ENCODE measurements at regions not wholly inside any gene's neighbourhood (a gene's known extent, or its start where the extent isn't known, plus 50 kb on each side); places are given as distances from the start of the nearest gene placed in this dataset.

DNA sequence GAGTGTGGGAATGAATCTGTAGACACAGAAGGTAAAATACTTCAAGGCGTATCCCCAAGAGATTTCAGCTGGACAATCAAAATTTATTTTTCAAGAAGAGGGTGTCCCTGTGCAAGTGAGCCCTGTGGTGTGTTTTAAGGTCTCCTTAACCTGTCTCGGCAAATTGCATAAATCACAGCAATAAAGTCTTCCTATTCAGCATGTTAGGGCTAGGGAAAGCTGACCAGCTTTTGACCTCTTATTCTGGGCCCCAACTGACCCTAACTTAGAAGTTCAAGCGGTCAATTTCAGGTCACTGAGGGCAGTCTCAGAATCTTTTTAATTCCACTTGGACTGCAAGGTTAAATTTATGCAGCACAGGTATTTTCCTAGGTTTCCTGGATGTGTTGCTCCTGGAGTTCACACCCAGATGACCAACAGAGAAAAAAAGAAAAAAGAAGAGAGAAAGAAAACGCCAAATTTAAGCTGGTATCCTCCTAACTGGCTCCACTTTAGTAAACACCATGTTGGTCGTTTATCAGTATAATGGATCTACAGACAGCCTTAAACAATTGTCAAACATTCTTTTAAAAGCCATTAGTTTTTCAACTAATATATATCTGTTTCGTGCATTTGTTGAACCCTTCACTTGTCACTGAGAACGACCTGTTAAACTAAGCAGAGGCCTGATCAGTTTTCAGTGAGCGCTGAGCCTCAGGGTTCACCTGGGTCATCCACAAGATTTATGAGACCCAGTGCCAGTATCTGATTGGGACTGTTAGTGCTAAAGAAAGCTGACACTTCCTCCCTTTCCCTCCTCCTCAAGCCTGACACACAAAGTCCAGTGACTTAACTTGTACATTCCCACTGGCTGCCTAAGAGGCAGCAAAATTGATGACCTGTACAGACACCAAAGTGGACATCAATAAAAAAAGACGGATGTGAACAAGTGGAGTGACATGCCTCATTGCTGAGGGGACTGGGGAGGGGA is 546.1 kb downstream of the NR2F1-AS1 start:
- TF ChIP-seq, protein P1, sequence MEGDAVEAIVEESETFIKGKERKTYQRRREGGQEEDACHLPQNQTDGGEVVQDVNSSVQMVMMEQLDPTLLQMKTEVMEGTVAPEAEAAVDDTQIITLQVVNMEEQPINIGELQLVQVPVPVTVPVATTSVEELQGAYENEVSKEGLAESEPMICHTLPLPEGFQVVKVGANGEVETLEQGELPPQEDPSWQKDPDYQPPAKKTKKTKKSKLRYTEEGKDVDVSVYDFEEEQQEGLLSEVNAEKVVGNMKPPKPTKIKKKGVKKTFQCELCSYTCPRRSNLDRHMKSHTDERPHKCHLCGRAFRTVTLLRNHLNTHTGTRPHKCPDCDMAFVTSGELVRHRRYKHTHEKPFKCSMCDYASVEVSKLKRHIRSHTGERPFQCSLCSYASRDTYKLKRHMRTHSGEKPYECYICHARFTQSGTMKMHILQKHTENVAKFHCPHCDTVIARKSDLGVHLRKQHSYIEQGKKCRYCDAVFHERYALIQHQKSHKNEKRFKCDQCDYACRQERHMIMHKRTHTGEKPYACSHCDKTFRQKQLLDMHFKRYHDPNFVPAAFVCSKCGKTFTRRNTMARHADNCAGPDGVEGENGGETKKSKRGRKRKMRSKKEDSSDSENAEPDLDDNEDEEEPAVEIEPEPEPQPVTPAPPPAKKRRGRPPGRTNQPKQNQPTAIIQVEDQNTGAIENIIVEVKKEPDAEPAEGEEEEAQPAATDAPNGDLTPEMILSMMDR (IDR thresholded peaks at IDR 0.05), result no peak
- TF ChIP-seq POLR2AphosphoS5 (IDR thresholded peaks at IDR 0.05), result no peak
- no peak for TF ChIP-seq POLR2A (IDR thresholded peaks at IDR 0.05)
- no peak for TF ChIP-seq EP300 (IDR thresholded peaks at IDR 0.05)
